H1 (cell line): ENCODE measurements at regions not wholly inside any gene's neighbourhood (a gene's known extent, or its start where the extent isn't known, plus 50 kb on each side); places are given as distances from the start of the nearest gene placed in this dataset.

Source experiments
- CTCF ChIA-PET: fragments of 300-600 bp; sonication (Branson Sonifier 250); formaldehyde crosslinking; loops from one replicate; lab custom pipeline; 2021; ENCODE audit not compliant: partially characterized antibody; lab: Charles Lee
- POLR2A ChIA-PET: fragments of 300-600 bp; sonication (Branson Sonifier 250); formaldehyde crosslinking; loops from one replicate; lab custom pipeline; 2021; ENCODE audit warnings: inconsistent platforms; ENCODE audit not compliant: partially characterized antibody; lab: Charles Lee
- DNase-seq, 2 experiments: peaks; one replicate each; pipeline versions ENCODE4 v3.0.0 to v3.0.0-alpha.2; 2010 to 2022; ENCODE audit warnings: low spot score in 2 of 2, low read depth in 1 of 2, mixed read lengths in 1 of 2
- FAIRE-seq: peaks from 2 replicates; lab custom pipeline; 2011; peaks lifted over from hg19 to GRCh38; lab: Jason Lieb, UNC
- H2AFZ ChIP-seq: 2 replicates; pipeline ENCODE4 v1.8.1; 2012; ENCODE audit warnings: low read length, inconsistent platforms
- H2AK5ac ChIP-seq: 2 replicates; pipeline ENCODE4 v1.6.1; 2013; ENCODE audit warnings: low read depth, low read length
- H2BK120ac ChIP-seq: replicated peaks from 2 replicates; pipeline ENCODE3; 2013; ENCODE audit warnings: low read depth, low read length, inconsistent platforms
- H2BK12ac ChIP-seq: 2 replicates; pipeline ENCODE4 v1.6.1; 2013; ENCODE audit warnings: low read depth, low read length
- H2BK15ac ChIP-seq: 2 replicates; pipeline ENCODE4 v1.6.1; 2013; ENCODE audit warnings: low read length
- H2BK20ac ChIP-seq: 2 replicates; pipeline ENCODE4 v1.6.1; 2013; ENCODE audit warnings: low read length
- H2BK5ac ChIP-seq: 2 replicates; pipeline ENCODE4 v1.6.1; 2013; ENCODE audit warnings: low read depth, low read length
- H3K14ac ChIP-seq: 2 replicates; pipeline ENCODE4 v1.6.1; 2013; ENCODE audit warnings: inconsistent platforms; ENCODE audit not compliant: insufficient read length
- H3K18ac ChIP-seq: 2 replicates; pipeline ENCODE4 v1.6.1; 2013; ENCODE audit warnings: low read length; ENCODE audit errors: extremely low read depth
- H3K23ac ChIP-seq: 2 replicates; pipeline ENCODE4 v1.6.1; 2013; ENCODE audit warnings: inconsistent platforms; ENCODE audit not compliant: insufficient read length
- H3K23me2 ChIP-seq: 2 replicates; pipeline ENCODE4 v1.6.1; 2013; ENCODE audit warnings: low read depth, low read length
- H3K27ac ChIP-seq: 2 replicates; pipeline ENCODE4 v1.6.1; 2011; ENCODE audit warnings: low read depth, low read length, inconsistent platforms
- H3K27me3 ChIP-seq, 4 experiments: replicated peaks in 1 of 4; 1 replicate in 1 of 4; 2 replicates in 3 of 4; pipeline versions ENCODE4 v1.6.1 to v1.8.1; 2011 to 2013; ENCODE audit warnings: low read length in 3 of 4, mild to moderate bottlenecking in 3 of 4, inconsistent platforms in 2 of 4, mixed read lengths in 2 of 4, moderate library complexity in 1 of 4; ENCODE audit not compliant: control insufficient read depth in 3 of 4, insufficient read depth in 3 of 4; ENCODE audit errors: extremely low read depth in 1 of 4
- H3K36me3 ChIP-seq, 4 experiments: 2 replicates each; pipeline versions ENCODE4 v1.6.1 to v1.8.1; 2011 to 2013; ENCODE audit warnings: mild to moderate bottlenecking in 4 of 4, low read length in 3 of 4, moderate library complexity in 2 of 4, control low read depth in 1 of 4, inconsistent platforms in 1 of 4; ENCODE audit not compliant: insufficient read depth in 4 of 4, control insufficient read depth in 2 of 4
- H3K4ac ChIP-seq: replicated peaks from 2 replicates; pipeline ENCODE3; 2013; ENCODE audit warnings: low read length, low read depth, mixed read lengths, inconsistent platforms; ENCODE audit not compliant: insufficient read length
- H3K4me1 ChIP-seq, 4 experiments: replicated peaks in 1 of 4; 1 replicate in 1 of 4; 2 replicates in 3 of 4; pipeline versions ENCODE4 v1.6.1 to v1.8.1; 2011 to 2013; ENCODE audit warnings: low read length in 3 of 4, inconsistent platforms in 2 of 4, mixed read lengths in 1 of 4; ENCODE audit not compliant: insufficient read depth in 4 of 4, control insufficient read depth in 3 of 4
- H3K4me2 ChIP-seq, 2 experiments: 2 replicates each; pipeline versions ENCODE4 v1.6.1 to v1.8.1; 2011 to 2013; ENCODE audit warnings: low read depth in 2 of 2, low read length in 2 of 2, control low read depth in 1 of 2, inconsistent platforms in 1 of 2, mild to moderate bottlenecking in 1 of 2; ENCODE audit not compliant: insufficient read depth in 1 of 2
- H3K4me3 ChIP-seq, 4 experiments: fragments of 200-600, 300-600 bp in 1 of 4; sonication (generic), shearing (Covaris generic), sonication (Bioruptor Twin) in 1 of 4; 2 replicates each; pipeline versions ENCODE4 v1.5.1 to v1.8.1; 2011 to 2016; ENCODE audit warnings: low read length in 4 of 4, low read depth in 3 of 4, control low read depth in 2 of 4, inconsistent platforms in 2 of 4, mild to moderate bottlenecking in 2 of 4, mixed read lengths in 1 of 4, moderate library complexity in 1 of 4; ENCODE audit not compliant: insufficient read depth in 2 of 4; ENCODE audit errors: extremely low read depth in 1 of 4
- H3K56ac ChIP-seq: replicated peaks from 2 replicates; pipeline ENCODE3; 2013; ENCODE audit warnings: low read depth, mild to moderate bottlenecking, mixed read lengths, low read length, inconsistent platforms; ENCODE audit not compliant: insufficient read length
- H3K79me1 ChIP-seq: 2 replicates; pipeline ENCODE4 v1.6.1; 2013; ENCODE audit warnings: low read depth, low read length, control low read depth
- H3K79me2 ChIP-seq, 2 experiments: 2 replicates each; pipeline versions ENCODE4 v1.6.1 to v1.8.1; 2012 to 2013; ENCODE audit warnings: low read length in 2 of 2, mild to moderate bottlenecking in 2 of 2, inconsistent platforms in 1 of 2; ENCODE audit not compliant: insufficient read depth in 2 of 2, control insufficient read depth in 1 of 2
- H3K9ac ChIP-seq, 4 experiments: replicated peaks in 1 of 4; 1 replicate in 1 of 4; 2 replicates in 3 of 4; pipeline versions ENCODE4 v1.6.1 to v1.8.1; 2011 to 2013; ENCODE audit warnings: low read depth in 3 of 4, low read length in 3 of 4, control low read depth in 2 of 4, mild to moderate bottlenecking in 2 of 4, moderate library complexity in 2 of 4, inconsistent platforms in 1 of 4; ENCODE audit errors: extremely low read depth in 1 of 4
- H3K9me3 ChIP-seq, 2 experiments: 2 replicates each; pipeline versions ENCODE4 v1.6.1 to v1.8.1; 2012 to 2013; ENCODE audit warnings: mild to moderate bottlenecking in 2 of 2, moderate library complexity in 2 of 2, control low read depth in 1 of 2, inconsistent platforms in 1 of 2, low read depth in 1 of 2, low read length in 1 of 2, mixed read lengths in 1 of 2; ENCODE audit not compliant: insufficient read depth in 2 of 2
- H4K20me1 ChIP-seq, 2 experiments: replicated peaks in 1 of 2; 2 replicates each; pipeline versions ENCODE3 to v1.8.1; 2011 to 2013; ENCODE audit warnings: inconsistent platforms in 2 of 2, low read length in 2 of 2, mild to moderate bottlenecking in 1 of 2; ENCODE audit not compliant: insufficient read depth in 2 of 2, control insufficient read depth in 1 of 2
- H4K5ac ChIP-seq: 2 replicates; pipeline ENCODE4 v1.6.1; 2013; ENCODE audit warnings: low read length, low read depth, mixed read lengths, inconsistent platforms; ENCODE audit not compliant: insufficient read length
- H4K8ac ChIP-seq: 2 replicates; pipeline ENCODE4 v1.8.0; 2013; ENCODE audit warnings: mild to moderate bottlenecking, moderate library complexity, low read length, inconsistent platforms; ENCODE audit not compliant: insufficient read depth; ENCODE audit errors: extremely low read depth
- H4K91ac ChIP-seq: replicated peaks from 2 replicates; pipeline ENCODE3; 2013; ENCODE audit warnings: low read length, mixed read lengths, inconsistent platforms; ENCODE audit not compliant: insufficient read length
- ASH2L ChIP-seq: fragments of 200-600, 300-600 bp; sonication (generic); IDR thresholded peaks from one replicate; pipeline ENCODE4 v1.7.1; 2017; ENCODE audit warnings: low read length
- HDAC6 ChIP-seq: IDR thresholded peaks from one replicate; pipeline ENCODE4 v1.7.1; 2012; ENCODE audit warnings: low read depth, mild to moderate bottlenecking, inconsistent platforms, low read length, moderate library complexity
- KDM4A ChIP-seq: IDR thresholded peaks from one replicate; pipeline ENCODE4 v1.7.1; 2012; ENCODE audit warnings: low read depth, mild to moderate bottlenecking, moderate library complexity, low read length, inconsistent platforms; ENCODE audit not compliant: severe bottlenecking
- NANOG ChIP-seq: IDR thresholded peaks from 2 replicates; pipeline ENCODE4 v1.6.1; 2011; ENCODE audit warnings: low read length, low read depth, mild to moderate bottlenecking, inconsistent platforms; ENCODE audit not compliant: insufficient read depth, poor library complexity, severe bottlenecking
- NRF1 ChIP-seq: IDR thresholded peaks from 2 replicates; pipeline ENCODE4 v1.6.1; 2011; ENCODE audit warnings: mild to moderate bottlenecking, low read depth, low read length, improper control_type of control experiment
- SIRT6 ChIP-seq: IDR thresholded peaks from one replicate; pipeline ENCODE4 v1.7.1; 2012; ENCODE audit warnings: low read length, inconsistent platforms
- SP1 ChIP-seq: IDR thresholded peaks from 2 replicates; pipeline ENCODE4 v1.6.1; 2011; ENCODE audit warnings: low read depth, low read length
- SP4 ChIP-seq: IDR thresholded peaks from 2 replicates; pipeline ENCODE4 v1.6.1; 2012; ENCODE audit warnings: low read length, inconsistent platforms

DNA sequence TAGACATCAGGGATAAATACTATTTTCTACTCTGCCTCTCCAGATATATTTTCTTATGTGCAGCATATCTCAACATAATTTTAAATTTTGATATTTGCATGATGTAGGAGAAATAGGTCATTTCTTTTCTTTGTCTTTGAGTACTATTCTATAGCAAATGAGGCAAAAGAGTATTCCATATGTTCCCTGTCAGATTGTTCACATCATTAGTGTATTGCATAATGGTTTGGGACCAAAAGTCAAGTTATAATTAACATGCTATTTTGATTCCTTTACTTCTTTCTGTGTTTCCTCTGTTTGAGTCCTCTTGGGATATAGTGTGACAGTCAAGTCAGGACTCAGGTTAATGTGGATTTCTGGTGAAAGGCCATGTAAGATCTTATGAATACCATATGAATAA lies 864.6 kb upstream of the FBXO33 start:
- H3K36me3 ChIP-seq = no peaks in the 10 kb centered on the region
- FAIRE-seq = no peak
- H4K5ac ChIP-seq = no peak overlapping the region
- DNase-seq = no peak
- H2BK15ac ChIP-seq = no peak overlapping the region
- TF ChIP-seq SIRT6 (no peak), HDAC6 (no peak), SP1 (no peak), KDM4A (no peak), NRF1 (no peak), ASH2L (no peak), SP4 (no peak), NANOG (no peak)
- H3K27me3 ChIP-seq = no peaks in the 10 kb centered on the region
- no peak overlapping the region for H3K4ac ChIP-seq
- ChIA-PET POLR2A (no interaction called here), CTCF (interaction anchor here (1.1 kb wide), 1 partner anchor 14 kb away, joined by 3 read pairs; no protein-coding TSS in a partner anchor)
- H3K23me2 ChIP-seq = no peaks in the 10 kb centered on the region
- no peak overlapping the region for H3K4me3 ChIP-seq
- peaks cover 9 to 17% of the 10 kb centered on the region in 2 experiments for H3K9me3 ChIP-seq
- H3K14ac ChIP-seq = no peak overlapping the region
- H2AK5ac ChIP-seq = no peak overlapping the region
- H2BK20ac ChIP-seq = no peak overlapping the region
- no peak overlapping the region for H3K27ac ChIP-seq
- H3K56ac ChIP-seq = no peak overlapping the region
- H4K91ac ChIP-seq = no peak overlapping the region
- no peak overlapping the region for H2AFZ ChIP-seq
- no peak overlapping the region for H3K4me2 ChIP-seq
- H4K20me1 ChIP-seq = no peaks in the 10 kb centered on the region
- no peak overlapping the region for H3K18ac ChIP-seq
- no peak overlapping the region for H2BK12ac ChIP-seq
- H2BK120ac ChIP-seq = no peak overlapping the region
- H3K79me2 ChIP-seq = no peaks in the 10 kb centered on the region
- no peak overlapping the region for H3K23ac ChIP-seq
- H3K79me1 ChIP-seq = no peaks in the 10 kb centered on the region
- no peak overlapping the region for H2BK5ac ChIP-seq
- no peaks in the 10 kb centered on the region for H3K4me1 ChIP-seq
- H3K9ac ChIP-seq = no peak overlapping the region
- H4K8ac ChIP-seq = no peak overlapping the region
